GM12878 (cell line): ENCODE measurements at regions not wholly inside any gene's neighbourhood (a gene's known extent, or its start where the extent isn't known, plus 50 kb on each side); places are given as distances from the start of the nearest gene placed in this dataset.

ENCODE experiments used
- ATAC-seq: fragments of 200-7000 bp; cut with Tn5 transposase; 3 replicates; pipeline ENCODE4 v1.9.1; 2020; ENCODE audit warnings: mild to moderate bottlenecking, moderate library complexity
- BruUV-seq: library from RNA; stranded (reverse); fragments of 400-500 nt; replicated peaks from 2 replicates; lab custom pipeline; 2021; lab: Mats Ljungman, UMichigan
- CTCF ChIA-PET: fragments of 300-600 bp; sonication (Branson Sonifier 250); formaldehyde crosslinking; extraction: SDS; loops from one replicate; lab custom pipeline; 2021; ENCODE audit warnings: inconsistent platforms; lab: Yijun Ruan, JAX
- POLR2A ChIA-PET: fragments of 350-600 bp; formaldehyde crosslinking; extraction: SDS; loops from one replicate; lab custom pipeline; 2021; ENCODE audit warnings: inconsistent platforms; lab: Charles Lee
- RAD21 ChIA-PET: fragments of 300-600 bp; sonication (Branson Sonifier 250); formaldehyde crosslinking; loops from one replicate; lab custom pipeline; 2023; ENCODE audit warnings: antibody characterized with exemption; ENCODE audit not compliant: unreplicated experiment; lab: Charles Lee
- SMC1A ChIA-PET: fragments of 300-600 bp; sonication (Branson Sonifier 250); formaldehyde crosslinking; loops from one replicate; lab custom pipeline; 2023; ENCODE audit not compliant: unreplicated experiment, uncharacterized antibody; lab: Charles Lee
- DNase-seq: peaks from one replicate; pipeline ENCODE4 v3.0.0-alpha.2; 2011; ENCODE audit warnings: low read depth, low spot score
- FAIRE-seq: peaks from 3 replicates; lab custom pipeline; 2011; peaks lifted over from hg19 to GRCh38; lab: Jason Lieb, UNC
- H2AFZ ChIP-seq: 2 replicates; pipeline ENCODE4 v1.6.0; 2011; ENCODE audit warnings: low read depth, low read length, control low read depth; ENCODE audit not compliant: control insufficient read depth
- H3K27ac ChIP-seq: 2 replicates; pipeline ENCODE4 v1.5.1; 2011; ENCODE audit warnings: control low read depth; ENCODE audit not compliant: control insufficient read depth, insufficient read depth
- H3K27me3 ChIP-seq, 2 experiments: replicated peaks in 1 of 2; 2 replicates each; pipeline versions ENCODE4 v1.6.0 to v1.6.1; 2011; ENCODE audit warnings: low read length in 1 of 2; ENCODE audit not compliant: control insufficient read depth in 2 of 2, insufficient read depth in 2 of 2
- H3K36me3 ChIP-seq, 2 experiments: 2 replicates each; pipeline ENCODE4 v1.5.1; 2011; ENCODE audit warnings: low read length in 1 of 2; ENCODE audit not compliant: control insufficient read depth in 2 of 2, insufficient read depth in 2 of 2
- H3K4me1 ChIP-seq: 2 replicates; pipeline ENCODE4 v1.6.1; 2011; ENCODE audit warnings: mild to moderate bottlenecking, low read length, moderate library complexity, mixed read lengths; ENCODE audit not compliant: control insufficient read depth, insufficient read depth
- H3K4me2 ChIP-seq: 2 replicates; pipeline ENCODE4 v1.6.0; 2011; ENCODE audit warnings: control low read depth; ENCODE audit not compliant: control insufficient read depth, insufficient read depth
- H3K4me3 ChIP-seq: fragments of 200-600 bp; sonication (generic); 2 replicates; pipeline ENCODE4 v1.5.1; 2016
- H3K79me2 ChIP-seq: 2 replicates; pipeline ENCODE4 v1.6.0; 2011; ENCODE audit warnings: low read length; ENCODE audit not compliant: control insufficient read depth, insufficient read depth
- H3K9ac ChIP-seq: 2 replicates; pipeline ENCODE4 v1.8.0; 2011; ENCODE audit warnings: low read length, control low read depth, mixed read lengths; ENCODE audit not compliant: control insufficient read depth, insufficient read depth
- H3K9me3 ChIP-seq: replicated peaks from 3 replicates; pipeline ENCODE4 v1.5.1; 2011; ENCODE audit warnings: mild to moderate bottlenecking, low read length; ENCODE audit not compliant: control insufficient read depth, insufficient read depth
- H4K20me1 ChIP-seq: 2 replicates; pipeline ENCODE4 v1.6.0; 2011; ENCODE audit not compliant: control insufficient read depth, insufficient read depth
- BACH1 ChIP-seq: fragments of 450-650 bp; IDR thresholded peaks from 2 replicates; pipeline ENCODE4 v1.6.1; 2017; ENCODE audit warnings: mild to moderate bottlenecking, borderline replicate concordance
- CBFB ChIP-seq: IDR thresholded peaks from 2 replicates; pipeline ENCODE4 v1.6.1; 2016; ENCODE audit warnings: antibody characterized with exemption, low read depth
- DPF2 ChIP-seq: fragments of 450-650 bp; IDR thresholded peaks from 2 replicates; pipeline ENCODE4 v1.6.1; 2017; ENCODE audit warnings: mild to moderate bottlenecking
- HSF1 ChIP-seq: fragments of 150-350 bp; IDR thresholded peaks from 2 replicates; pipeline ENCODE4 v1.6.1; 2014; ENCODE audit warnings: mild to moderate bottlenecking, low read depth, low read length
- IKZF1 ChIP-seq: fragments of 450-650 bp; conservative IDR thresholded peaks from 2 replicates; pipeline ENCODE4 v1.6.1; 2017; ENCODE audit warnings: antibody characterized with exemption, mild to moderate bottlenecking
- POU2F2 ChIP-seq: IDR thresholded peaks from 3 replicates; pipeline ENCODE4 v1.6.1; 2011; ENCODE audit warnings: low read depth, mild to moderate bottlenecking, low read length, borderline replicate concordance
- SIN3A ChIP-seq: IDR thresholded peaks from 2 replicates; pipeline ENCODE4 v1.6.1; 2012; ENCODE audit warnings: low read depth, low read length, improper control_type of control experiment
- WGBS: methylation state at CpG from one replicate; pipeline ENCODE4 v1.1.6; 2016; ENCODE audit warnings: low lambda C conversion rate; ENCODE audit not compliant: insufficient replicate concordance, insufficient coverage; ENCODE audit errors: missing lambda C conversion rate; 5-methylcytosine and 5-hydroxymethylcytosine counted together
- in situ Hi-C: fragments of 300-500 bp; cut with MboI; formaldehyde crosslinking; loops from 9 replicates; pipeline ENCODE4 v1.14.3; 2018; ENCODE audit warnings: mixed read lengths
- intact Hi-C: fragments of 100-400 bp; cut with micrococcal nuclease; formaldehyde crosslinking; loops from one replicate; pipeline ENCODE4 v1.14.2; 2022; ENCODE audit not compliant: unreplicated experiment

GRCh38 chr22:48199667-48200066 is 1437.2 kb downstream of the TBC1D22A start:
- DNase-seq (no peak), FAIRE-seq (no peak), ATAC-seq (no peak)
- Histone ChIP-seq H3K9me3 (no peaks in the 10 kb centered on the region), H3K36me3 (no peaks in the 10 kb centered on the region), H3K27ac (no peak overlapping the region), H3K9ac (no peak overlapping the region), H3K4me3 (no peak overlapping the region), H3K27me3 (no peaks in the 10 kb centered on the region), H2AFZ (no peak overlapping the region), H3K4me2 (no peak overlapping the region), H3K79me2 (no peaks in the 10 kb centered on the region), H4K20me1 (no peaks in the 10 kb centered on the region), H3K4me1 (no peaks in the 10 kb centered on the region)
- in situ Hi-C loops (no loop called here), intact Hi-C loops (no loop called here)
- ChIA-PET SMC1A (no interaction called here), CTCF (no interaction called here), POLR2A (no interaction called here), RAD21 (no interaction called here)
- TF ChIP-seq BACH1 (no peak), IKZF1 (no peak), HSF1 (no peak), DPF2 (no peak), SIN3A (no peak), CBFB (no peak), POU2F2 (no peak)
- no TSS peak for BruUV-seq
- WGBS = 26% methylated on average over 7 of the region's 7 CpGs
